DND-41 (cell line): ENCODE measurements at regions not wholly inside any gene's neighbourhood (a gene's known extent, or its start where the extent isn't known, plus 50 kb on each side); places are given as distances from the start of the nearest gene placed in this dataset.

Experiments used
- CTCF ChIP-seq: IDR thresholded peaks from 2 replicates; pipeline ENCODE4 v1.5.1; 2012; ENCODE audit warnings: borderline replicate concordance, low read length, moderate library complexity, mild to moderate bottlenecking; ENCODE audit not compliant: poor library complexity, severe bottlenecking; ENCODE audit errors: extremely low read depth
- EZH2 ChIP-seq: IDR thresholded peaks from 3 replicates; pipeline ENCODE4 v1.6.1; 2012; ENCODE audit warnings: borderline replicate concordance, low read depth, mild to moderate bottlenecking, moderate library complexity, low read length, inconsistent platforms; ENCODE audit not compliant: severe bottlenecking

GRCh38 chr17:31693433-31694220, 165.4 kb downstream of the COPRS start:
- TF ChIP-seq CTCF (no peak), EZH2 (no peak)
